Glomerular endothelial cell (primary cell): ENCODE measurements at regions not wholly inside any gene's neighbourhood (a gene's known extent, or its start where the extent isn't known, plus 50 kb on each side); places are given as distances from the start of the nearest gene placed in this dataset.

Experiments used
- DNase-seq: peaks from one replicate; pipeline ENCODE4 v3.0.0-alpha.2; 2011; ENCODE audit warnings: low read depth, low spot score; ENCODE audit errors: extremely low read depth

DNA sequence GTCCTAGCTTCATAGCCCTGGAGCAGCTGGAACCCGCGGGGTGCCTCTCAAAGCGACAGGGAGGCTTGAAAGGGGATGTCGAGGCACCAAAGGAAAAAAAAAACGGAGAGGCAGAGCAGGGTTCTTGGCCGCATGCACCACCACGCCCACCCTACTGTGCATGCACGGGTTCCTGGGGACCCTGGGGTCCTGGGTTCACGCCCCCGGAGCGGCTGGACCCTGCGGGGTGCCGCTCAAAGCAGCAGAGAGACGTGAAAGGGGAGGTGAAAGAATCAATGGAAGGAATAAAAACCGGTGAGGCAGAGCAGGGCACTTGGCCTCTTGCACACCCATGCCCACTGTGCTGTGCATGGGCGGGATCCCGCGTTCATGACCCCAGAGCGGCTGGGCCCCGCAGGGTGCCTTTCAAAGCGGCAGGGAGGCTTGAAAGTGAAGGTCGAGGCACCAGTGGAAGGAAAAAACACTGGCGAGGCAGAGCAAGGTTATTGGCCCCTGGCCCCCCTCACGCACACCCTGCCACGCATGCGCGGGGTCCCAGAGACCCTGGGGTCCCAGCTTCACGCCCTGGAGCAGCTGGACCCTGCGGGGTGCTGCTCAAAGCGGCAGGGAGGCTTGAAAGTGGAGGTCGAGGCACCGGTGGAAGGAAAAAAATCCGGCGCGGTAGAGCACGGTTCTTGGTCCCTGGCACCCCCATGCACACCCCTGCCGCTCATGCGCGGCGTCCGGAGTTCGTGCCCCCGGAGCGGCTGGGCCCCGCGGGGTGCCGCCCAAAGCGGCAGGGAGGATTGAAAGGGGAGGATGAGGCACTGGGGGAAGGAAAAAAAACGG, 318.5 kb downstream of the ALG10 start:
- no peak for DNase-seq

DNA sequence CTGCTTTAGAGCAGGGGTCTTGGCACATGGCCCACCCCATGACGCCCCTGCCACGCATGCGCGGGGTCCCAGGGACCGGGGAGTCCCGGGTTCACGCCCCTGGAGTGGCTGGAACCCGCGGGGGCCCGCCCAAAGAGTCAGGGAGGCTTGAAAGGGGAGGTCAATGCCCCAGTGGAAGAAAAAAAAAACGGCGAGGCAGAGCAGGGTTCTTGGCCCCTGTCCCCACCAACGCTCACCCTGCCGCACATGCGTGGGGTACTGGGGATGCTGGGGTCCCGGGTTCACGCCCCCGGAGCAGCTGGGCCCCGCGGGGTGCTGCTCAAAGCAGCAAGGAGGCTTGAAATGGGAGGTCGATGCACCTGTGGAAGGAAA, 319.1 kb downstream of the ALG10 start:
- DNase-seq: no peak

DNA sequence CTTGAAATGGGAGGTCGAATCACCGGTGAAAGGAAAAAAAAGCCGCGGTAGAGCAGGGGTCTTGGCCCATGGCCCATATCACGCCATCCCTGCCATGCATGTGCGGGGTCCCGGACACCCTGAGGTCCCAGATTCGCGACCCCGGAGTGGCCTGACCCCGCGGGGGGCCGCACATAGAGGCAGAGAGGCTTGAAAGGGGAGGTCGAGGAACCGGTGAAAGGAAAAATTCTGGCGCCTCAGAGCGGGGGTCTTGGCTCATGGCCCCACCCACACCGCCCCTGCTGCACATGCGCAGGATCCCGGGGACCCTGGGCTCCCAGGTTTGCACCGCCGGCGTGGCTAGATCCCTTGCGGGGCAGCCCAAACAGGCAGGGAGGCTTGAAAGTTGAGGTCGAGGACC, 319.8 kb downstream of the ALG10 start:
- no peak for DNase-seq

DNA sequence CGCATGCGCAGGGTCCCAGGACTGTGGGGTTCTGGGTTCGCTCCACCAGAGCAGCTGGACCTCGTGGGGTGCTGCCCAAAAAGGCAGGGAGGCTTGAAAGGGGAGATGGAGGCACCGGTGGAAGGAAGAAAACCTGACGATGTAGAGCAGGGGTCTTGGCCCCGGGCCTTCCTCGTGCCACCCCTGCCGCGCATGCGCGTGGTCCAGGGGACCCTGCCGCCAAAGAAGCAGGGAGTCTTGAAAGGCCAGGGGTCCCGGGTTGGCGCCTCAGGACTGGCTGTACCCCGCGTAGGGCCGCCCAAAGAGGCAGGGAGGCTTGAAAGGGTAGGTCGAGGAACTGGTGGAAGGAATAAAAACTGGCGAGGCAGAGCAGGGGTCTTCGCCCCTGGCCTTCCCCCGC, 321.0 kb downstream of the ALG10 start:
- DNase-seq: no peak

- DNase-seq: no peak
Observed at GRCh38 chr12:34343766-34344165, 321.5 kb downstream of the ALG10 start.

GRCh38 chr12:34344851-34345522, 322.7 kb downstream of the ALG10 start:
- DNase-seq: no peak

DNA sequence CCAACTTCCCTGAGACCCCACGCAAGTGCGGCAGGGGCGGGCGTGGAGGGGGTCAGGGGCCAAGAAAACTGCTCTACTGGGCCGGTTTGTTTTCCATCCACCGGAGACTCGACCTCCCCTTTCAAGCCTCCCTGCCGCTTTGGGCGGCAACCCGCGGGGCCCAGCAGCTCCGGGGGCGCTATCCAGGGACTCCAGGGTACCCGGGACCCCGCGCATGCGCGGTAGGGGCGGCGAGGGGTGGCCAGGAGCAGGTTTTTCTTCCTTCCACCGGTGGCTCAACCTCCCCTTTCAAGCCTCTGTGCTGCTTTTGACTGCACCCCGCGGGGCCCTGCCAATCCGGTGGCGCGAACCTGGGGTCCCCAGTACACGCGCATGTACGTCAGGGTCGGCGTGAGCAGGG, 323.5 kb downstream of the ALG10 start:
- DNase-seq: no peak

DNA sequence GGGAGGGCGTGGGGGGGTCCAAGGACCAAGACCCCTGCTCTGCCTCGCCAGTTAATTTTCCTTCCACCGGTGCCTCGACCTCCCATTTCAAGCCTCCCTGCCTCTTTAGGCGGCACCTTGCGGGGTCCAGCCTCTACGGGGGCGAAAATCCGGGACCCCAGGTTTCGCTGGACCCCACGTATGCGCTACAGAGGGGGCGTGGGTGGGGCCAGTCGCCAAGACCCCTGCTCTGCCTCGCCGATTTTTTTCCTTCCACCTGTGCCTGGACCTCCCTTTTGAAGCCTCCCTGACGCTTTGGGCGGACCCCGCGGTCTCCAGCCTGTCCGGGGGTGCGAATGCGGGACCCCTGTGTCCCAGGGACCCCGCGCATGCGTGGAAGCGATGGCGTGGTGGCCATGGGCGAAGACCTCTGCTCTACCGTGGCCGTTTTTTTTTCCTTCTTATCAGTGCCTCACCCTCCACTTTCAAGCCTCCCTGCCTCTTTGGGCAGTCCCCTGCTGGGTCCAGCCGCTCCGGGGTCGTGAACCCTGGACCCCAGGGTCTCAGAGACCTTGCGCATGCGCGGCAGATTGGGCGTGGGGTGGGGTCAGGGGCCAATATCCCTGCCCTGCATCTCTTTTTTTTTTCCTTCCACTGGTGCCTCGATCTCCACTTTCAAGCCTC, 324.2 kb downstream of the ALG10 start:
- no peak for DNase-seq

- DNase-seq: no peak
Observed at GRCh38 chr12:34347367-34347766, 325.1 kb downstream of the ALG10 start.

DNA sequence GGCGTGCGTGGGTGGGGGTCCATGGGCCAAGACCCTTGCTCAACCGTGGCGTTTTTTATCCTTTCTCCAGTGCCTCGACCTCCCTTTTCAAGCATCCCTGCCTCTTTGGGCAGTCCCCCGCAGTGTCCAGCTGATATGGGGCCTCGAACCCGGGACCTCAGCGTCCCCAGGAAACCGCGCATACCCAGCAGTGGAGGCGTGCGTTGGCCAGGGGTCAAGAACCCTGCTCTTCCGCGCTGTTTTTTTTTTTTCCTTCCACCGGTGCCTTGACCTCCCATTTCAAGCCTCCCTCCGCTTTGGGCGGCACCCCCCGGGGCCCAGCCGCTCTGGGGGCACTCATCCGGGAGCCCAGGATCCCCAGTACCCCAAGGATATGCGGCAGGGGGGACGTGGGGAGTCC, 325.8 kb downstream of the ALG10 start:
- no peak for DNase-seq

DNA sequence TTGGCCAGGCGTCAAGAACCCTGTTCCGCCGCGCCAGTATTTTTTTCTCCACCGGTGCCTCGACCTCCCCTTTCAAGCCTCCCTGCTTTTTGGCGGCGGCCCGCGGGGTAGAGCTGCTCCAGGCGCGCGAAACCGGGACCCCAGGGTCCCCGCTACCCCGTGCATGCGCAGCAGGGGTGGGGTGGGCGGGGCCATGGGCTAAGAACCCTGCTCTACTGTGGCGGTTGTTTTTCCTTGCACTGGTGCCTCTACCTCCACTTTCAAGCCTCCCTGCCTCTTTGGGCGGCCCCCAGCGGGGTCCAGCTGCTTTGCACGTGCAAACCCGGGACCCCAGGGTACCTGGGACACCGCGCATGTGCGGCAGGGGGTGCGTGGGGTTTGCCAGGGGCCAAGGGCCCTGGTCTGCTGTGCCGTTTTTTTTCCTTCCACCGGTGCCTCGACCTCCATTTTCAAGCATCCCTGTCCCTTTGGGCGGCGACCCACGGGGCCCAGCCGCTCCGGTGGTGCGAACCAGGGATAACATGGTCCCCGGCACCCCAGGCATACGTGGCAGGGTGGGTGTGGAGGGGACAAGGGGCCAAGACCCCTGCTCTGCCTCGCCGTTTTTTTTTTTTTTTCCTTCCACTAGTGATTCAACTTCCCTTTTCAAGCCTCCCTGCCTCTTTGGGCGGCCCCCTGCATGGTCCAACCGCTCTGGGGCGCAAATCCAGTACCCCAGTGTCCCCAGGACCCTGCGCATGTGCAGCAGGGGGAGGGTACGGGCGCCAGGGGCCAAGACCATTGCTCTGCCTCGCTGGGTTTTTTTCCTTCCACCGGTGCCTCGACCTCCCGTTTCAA, 326.8 kb downstream of the ALG10 start:
- DNase-seq: no peak

- DNase-seq: no peak
Observed at GRCh38 chr12:34349673-34349961, 327.3 kb downstream of the ALG10 start.

- DNase-seq: no peak
Observed at GRCh38 chr12:34350092-34351041, 328.1 kb downstream of the ALG10 start.

GRCh38 chr12:34352098-34352497, 329.8 kb downstream of the ALG10 start:
- no peak for DNase-seq

DNA sequence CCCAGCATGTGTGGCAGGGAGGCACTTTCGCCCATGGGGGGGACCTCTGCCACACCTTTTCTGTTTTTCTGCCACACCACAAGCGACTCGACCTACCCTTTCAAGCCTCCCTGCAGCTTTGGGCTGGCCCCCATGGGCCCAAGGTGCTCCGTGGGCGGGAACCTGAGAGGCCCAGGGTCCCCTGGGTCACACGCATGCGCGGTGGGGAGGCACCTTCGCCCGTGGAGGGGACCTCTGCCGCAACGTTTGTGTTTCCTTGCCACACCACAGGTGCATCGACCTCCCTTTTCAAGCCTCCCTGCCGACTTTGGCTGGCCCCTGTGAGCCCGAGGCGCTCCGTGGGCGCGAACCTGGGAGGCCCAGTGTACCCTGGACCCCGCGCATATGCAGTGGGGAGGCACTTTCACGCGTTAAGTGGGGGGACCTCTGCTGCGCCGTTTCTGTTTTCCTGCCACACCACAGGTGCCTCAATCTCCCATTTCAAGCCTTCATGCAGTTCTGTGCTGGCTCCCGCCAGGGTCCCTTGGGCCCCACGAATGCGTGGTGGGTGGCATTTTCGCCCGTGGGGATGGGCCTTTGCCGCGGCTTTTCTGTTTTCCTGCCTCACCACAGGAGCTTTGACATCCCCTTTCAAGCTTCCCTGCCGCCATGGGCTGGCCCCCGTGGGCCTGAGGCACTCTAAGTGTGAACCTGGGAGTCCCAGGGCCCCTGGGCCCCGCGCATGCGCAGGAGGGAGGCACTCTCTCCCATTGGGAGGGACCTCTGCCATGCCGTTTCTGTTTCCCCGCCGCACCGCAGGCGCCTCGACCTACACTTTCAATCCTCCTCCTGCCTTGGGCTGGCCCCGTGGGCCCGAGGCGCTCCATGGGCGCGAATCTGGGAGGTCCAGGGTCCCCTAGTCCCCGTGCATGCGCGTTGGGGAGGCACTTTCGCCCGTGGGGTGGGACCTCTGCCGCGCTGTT, 332.2 kb downstream of the ALG10 start:
- DNase-seq: no peak

- DNase-seq: no peak
Observed at GRCh38 chr12:34356233-34356987, 334.1 kb downstream of the ALG10 start.

DNA sequence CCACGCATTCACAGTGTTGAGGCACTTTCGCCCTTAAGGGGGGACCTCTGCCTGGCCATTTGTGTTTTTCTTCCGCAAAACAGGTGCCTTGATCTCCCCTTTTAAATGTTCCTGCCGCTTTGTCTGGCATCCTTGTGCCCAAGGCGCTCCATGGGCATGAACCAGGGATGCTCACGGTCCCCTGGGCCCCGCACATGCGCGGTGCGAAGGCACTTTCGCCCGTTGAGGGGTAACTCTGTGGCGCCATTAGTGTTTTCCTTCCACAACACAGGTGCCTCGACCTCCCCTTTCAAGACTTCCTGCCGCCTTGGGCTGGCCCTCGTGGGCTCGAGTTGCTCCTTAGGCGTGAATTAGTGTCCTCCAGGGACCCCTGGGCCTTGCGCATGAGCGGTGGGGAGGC, 335.5 kb downstream of the ALG10 start:
- DNase-seq: no peak

DNA sequence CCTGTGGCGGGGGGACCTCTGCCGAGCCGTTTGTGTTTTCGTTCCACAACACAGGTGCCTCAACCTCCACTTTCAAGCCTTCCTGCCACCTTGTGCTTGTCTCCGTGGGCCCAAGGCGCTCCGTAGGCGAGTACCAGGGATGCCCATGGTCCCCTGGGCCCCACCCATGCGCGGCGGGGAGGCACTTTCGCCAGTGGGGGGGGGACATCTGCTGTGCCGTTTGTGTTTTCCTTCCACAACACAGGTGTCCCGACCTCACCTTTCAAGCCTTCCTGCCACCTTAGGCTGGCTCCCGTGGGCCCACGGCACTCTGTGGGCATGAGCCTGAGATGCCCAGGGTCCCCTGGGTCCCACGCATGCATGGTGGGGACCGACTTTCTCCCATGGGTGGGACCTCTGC, 335.9 kb downstream of the ALG10 start:
- DNase-seq: no peak
